ENCODE measurements at regions not wholly inside any gene's neighbourhood (a gene's known extent, or its start where the extent isn't known, plus 50 kb on each side); places are given as distances from the start of the nearest gene placed in this dataset.

DNA sequence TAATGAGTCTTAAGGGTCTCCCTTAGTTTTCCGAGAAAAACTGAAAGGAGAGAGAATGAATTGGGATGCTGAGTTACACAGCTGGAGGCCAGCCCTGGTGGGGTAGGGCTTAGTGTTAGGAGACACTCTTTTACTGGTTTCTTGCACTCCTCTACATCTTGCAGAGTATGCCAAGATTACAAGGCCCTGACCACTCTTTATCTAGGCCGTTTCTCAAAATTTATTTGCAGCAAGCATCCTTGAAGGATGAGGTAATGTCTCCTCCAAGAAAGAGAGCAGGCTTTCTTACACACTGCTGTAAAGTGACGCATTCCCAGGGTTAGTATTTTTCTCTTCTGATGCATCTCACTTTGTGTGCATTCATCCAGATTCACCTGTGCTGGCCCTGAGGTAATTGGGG, 166.2 kb downstream of the TDRD15 start:
- Histone ChIP-seq H3K36me3 (ENCODE audit: insufficient read depth, low read length) (no peaks in the 10 kb centered on the region), H2AFZ (ENCODE audit: low read depth, low read length) (no peak overlapping the region), H3K4me2 (ENCODE audit: insufficient read depth, low read length) (no peak overlapping the region), H3K9ac (ENCODE audit: low read depth, low read length) (no peak overlapping the region), H3K79me2 (ENCODE audit: insufficient read depth, low read length) (no peaks in the 10 kb centered on the region), H3K27ac (ENCODE audit: low read length) (no peak overlapping the region), H3K4me1 (ENCODE audit: insufficient read depth, low read length) (no peaks in the 10 kb centered on the region), H3K9me3 (ENCODE audit: insufficient read depth, low read length, severe bottlenecking) (no peaks in the 10 kb centered on the region), H4K20me1 (ENCODE audit: insufficient read depth, low read length) (no peaks in the 10 kb centered on the region), H3K4me3 (ENCODE audit: low read depth in 1 of 2, low read length in 2 of 2) (no peak overlapping the region), H3K27me3 (ENCODE audit: insufficient read depth, low read length, poor library complexity) (no peaks in the 10 kb centered on the region)
- DNase-seq (no peak), ATAC-seq (ENCODE audit: insufficient read depth, low read depth) (no peak)
- TF ChIP-seq, protein P1, sequence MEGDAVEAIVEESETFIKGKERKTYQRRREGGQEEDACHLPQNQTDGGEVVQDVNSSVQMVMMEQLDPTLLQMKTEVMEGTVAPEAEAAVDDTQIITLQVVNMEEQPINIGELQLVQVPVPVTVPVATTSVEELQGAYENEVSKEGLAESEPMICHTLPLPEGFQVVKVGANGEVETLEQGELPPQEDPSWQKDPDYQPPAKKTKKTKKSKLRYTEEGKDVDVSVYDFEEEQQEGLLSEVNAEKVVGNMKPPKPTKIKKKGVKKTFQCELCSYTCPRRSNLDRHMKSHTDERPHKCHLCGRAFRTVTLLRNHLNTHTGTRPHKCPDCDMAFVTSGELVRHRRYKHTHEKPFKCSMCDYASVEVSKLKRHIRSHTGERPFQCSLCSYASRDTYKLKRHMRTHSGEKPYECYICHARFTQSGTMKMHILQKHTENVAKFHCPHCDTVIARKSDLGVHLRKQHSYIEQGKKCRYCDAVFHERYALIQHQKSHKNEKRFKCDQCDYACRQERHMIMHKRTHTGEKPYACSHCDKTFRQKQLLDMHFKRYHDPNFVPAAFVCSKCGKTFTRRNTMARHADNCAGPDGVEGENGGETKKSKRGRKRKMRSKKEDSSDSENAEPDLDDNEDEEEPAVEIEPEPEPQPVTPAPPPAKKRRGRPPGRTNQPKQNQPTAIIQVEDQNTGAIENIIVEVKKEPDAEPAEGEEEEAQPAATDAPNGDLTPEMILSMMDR (IDR thresholded peaks at IDR 0.05; ENCODE audit: borderline replicate concordance, extremely low read depth, low read length, poor library complexity, severe bottlenecking): no peak
- no peak for TF ChIP-seq EZH2 (IDR thresholded peaks at IDR 0.05; ENCODE audit: borderline replicate concordance, low read depth, low read length, severe bottlenecking)

DNA sequence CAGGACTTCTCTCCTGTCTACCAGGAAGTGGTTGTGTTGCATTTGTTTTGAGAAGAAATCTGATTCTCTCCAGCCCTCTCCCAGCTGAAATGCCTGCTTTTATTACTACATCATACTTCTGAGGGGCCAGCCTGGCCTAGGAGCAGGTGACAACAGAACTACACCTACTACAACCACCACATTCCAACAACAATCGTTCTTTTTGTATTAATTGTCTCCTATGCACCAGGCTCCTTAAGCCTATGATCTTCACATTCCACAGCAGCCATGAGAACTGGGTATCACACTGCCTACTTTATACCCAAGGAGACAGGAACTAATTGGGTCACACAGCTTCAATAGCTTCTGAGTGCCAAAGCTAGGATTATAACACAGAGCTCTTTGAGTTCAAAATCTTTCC, 167.7 kb downstream of the TDRD15 start:
- H3K36me3 ChIP-seq (ENCODE audit: insufficient read depth, low read length): no peaks in the 10 kb centered on the region
- no peaks in the 10 kb centered on the region for H3K4me1 ChIP-seq (ENCODE audit: insufficient read depth, low read length)
- H3K79me2 ChIP-seq (ENCODE audit: insufficient read depth, low read length): no peaks in the 10 kb centered on the region
- no peaks in the 10 kb centered on the region for H4K20me1 ChIP-seq (ENCODE audit: insufficient read depth, low read length)
- no peak overlapping the region for H3K9ac ChIP-seq (ENCODE audit: low read depth, low read length)
- no peak overlapping the region for H3K4me3 ChIP-seq (ENCODE audit: low read depth in 1 of 2, low read length in 2 of 2)
- TF ChIP-seq, protein P1 (IDR thresholded peaks at IDR 0.05; ENCODE audit: borderline replicate concordance, extremely low read depth, low read length, poor library complexity, severe bottlenecking): no peak
- TF ChIP-seq EZH2 (IDR thresholded peaks at IDR 0.05; ENCODE audit: borderline replicate concordance, low read depth, low read length, severe bottlenecking): no peak
- DNase-seq: no peak
- no peak for ATAC-seq (ENCODE audit: insufficient read depth, low read depth)
- no peak overlapping the region for H3K27ac ChIP-seq (ENCODE audit: low read length)
- H3K4me2 ChIP-seq (ENCODE audit: insufficient read depth, low read length): no peak overlapping the region
- H3K27me3 ChIP-seq (ENCODE audit: insufficient read depth, low read length, poor library complexity): no peaks in the 10 kb centered on the region
- H3K9me3 ChIP-seq (ENCODE audit: insufficient read depth, low read length, severe bottlenecking): no peaks in the 10 kb centered on the region
- no peak overlapping the region for H2AFZ ChIP-seq (ENCODE audit: low read depth, low read length)

DNA sequence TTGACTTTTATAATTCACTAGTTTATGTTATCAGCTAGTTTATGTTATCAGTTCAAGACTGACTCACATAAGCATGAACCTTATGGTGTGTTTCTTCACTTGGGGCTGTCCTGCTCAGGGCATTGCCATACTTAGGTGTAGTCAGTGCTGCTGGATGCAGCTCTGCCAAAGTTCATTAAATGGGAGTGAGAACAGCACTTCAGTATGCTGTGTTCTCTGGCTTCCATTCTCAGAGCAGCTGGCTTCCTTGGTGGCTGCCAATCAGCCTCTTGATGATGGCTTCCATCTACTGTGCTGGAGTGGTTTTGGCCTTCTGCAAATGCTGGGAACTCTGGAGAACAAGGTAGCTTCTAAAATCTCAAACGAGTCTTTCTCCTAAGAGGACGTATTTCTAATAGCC, 170.7 kb downstream of the TDRD15 start:
- Histone ChIP-seq H3K4me2 (ENCODE audit: insufficient read depth, low read length) (no peak overlapping the region), H2AFZ (ENCODE audit: low read depth, low read length) (no peak overlapping the region), H3K79me2 (ENCODE audit: insufficient read depth, low read length) (no peaks in the 10 kb centered on the region), H3K4me1 (ENCODE audit: insufficient read depth, low read length) (no peaks in the 10 kb centered on the region), H3K36me3 (ENCODE audit: insufficient read depth, low read length) (no peaks in the 10 kb centered on the region), H3K9ac (ENCODE audit: low read depth, low read length) (no peak overlapping the region), H3K27me3 (ENCODE audit: insufficient read depth, low read length, poor library complexity) (peaks cover 10% of the 10 kb centered on the region), H3K9me3 (ENCODE audit: insufficient read depth, low read length, severe bottlenecking) (no peaks in the 10 kb centered on the region), H3K27ac (ENCODE audit: low read length) (no peak overlapping the region), H4K20me1 (ENCODE audit: insufficient read depth, low read length) (no peaks in the 10 kb centered on the region), H3K4me3 (ENCODE audit: low read depth in 1 of 2, low read length in 2 of 2) (no peak overlapping the region)
- TF ChIP-seq, protein P1 (IDR thresholded peaks at IDR 0.05; ENCODE audit: borderline replicate concordance, extremely low read depth, low read length, poor library complexity, severe bottlenecking): no peak
- TF ChIP-seq EZH2 (IDR thresholded peaks at IDR 0.05; ENCODE audit: borderline replicate concordance, low read depth, low read length, severe bottlenecking): no peak
- DNase-seq (no peak), ATAC-seq (ENCODE audit: insufficient read depth, low read depth) (no peak)

DNA sequence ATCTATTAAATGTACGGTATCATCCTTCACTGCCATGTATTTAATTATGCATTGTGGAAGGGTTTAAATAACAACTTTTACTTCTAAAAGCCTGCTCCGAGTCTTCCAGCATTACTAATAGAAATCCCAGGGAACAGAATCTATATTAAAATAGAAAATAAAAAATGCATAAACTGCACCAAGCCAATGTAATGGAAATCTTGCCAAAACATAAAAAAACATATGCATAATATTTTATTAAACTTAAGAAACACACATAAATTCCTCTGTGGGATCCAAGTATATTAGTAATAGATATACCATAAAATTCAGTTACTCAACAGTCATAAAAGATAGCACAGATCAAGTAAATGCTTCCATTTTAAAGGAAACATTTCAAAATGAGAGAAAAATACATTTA, 175.6 kb downstream of the TDRD15 start:
- Histone ChIP-seq H3K4me3 (ENCODE audit: low read depth in 1 of 2, low read length in 2 of 2) (no peak overlapping the region), H3K4me1 (ENCODE audit: insufficient read depth, low read length) (no peaks in the 10 kb centered on the region), H4K20me1 (ENCODE audit: insufficient read depth, low read length) (no peaks in the 10 kb centered on the region), H2AFZ (ENCODE audit: low read depth, low read length) (no peak overlapping the region), H3K9ac (ENCODE audit: low read depth, low read length) (no peak overlapping the region), H3K27me3 (ENCODE audit: insufficient read depth, low read length, poor library complexity) (peaks cover 10% of the 10 kb centered on the region), H3K36me3 (ENCODE audit: insufficient read depth, low read length) (no peaks in the 10 kb centered on the region), H3K4me2 (ENCODE audit: insufficient read depth, low read length) (no peak overlapping the region), H3K79me2 (ENCODE audit: insufficient read depth, low read length) (no peaks in the 10 kb centered on the region), H3K27ac (ENCODE audit: low read length) (no peak overlapping the region), H3K9me3 (ENCODE audit: insufficient read depth, low read length, severe bottlenecking) (no peaks in the 10 kb centered on the region)
- ATAC-seq (ENCODE audit: insufficient read depth, low read depth) (no peak), DNase-seq (no peak)
- TF ChIP-seq, protein P1 (IDR thresholded peaks at IDR 0.05; ENCODE audit: borderline replicate concordance, extremely low read depth, low read length, poor library complexity, severe bottlenecking): no peak
- no peak for TF ChIP-seq EZH2 (IDR thresholded peaks at IDR 0.05; ENCODE audit: borderline replicate concordance, low read depth, low read length, severe bottlenecking)

All from DND-41 (cell line).